H1 (cell line): ENCODE measurements at regions not wholly inside any gene's neighbourhood (a gene's known extent, or its start where the extent isn't known, plus 50 kb on each side); places are given as distances from the start of the nearest gene placed in this dataset.

Experiments used
- CTCF ChIA-PET: fragments of 300-600 bp; sonication (Branson Sonifier 250); formaldehyde crosslinking; loops from one replicate; lab custom pipeline; 2021; ENCODE audit not compliant: partially characterized antibody; lab: Charles Lee
- POLR2A ChIA-PET: fragments of 300-600 bp; sonication (Branson Sonifier 250); formaldehyde crosslinking; loops from one replicate; lab custom pipeline; 2021; ENCODE audit warnings: inconsistent platforms; ENCODE audit not compliant: partially characterized antibody; lab: Charles Lee
- DNase-seq, 2 experiments: peaks; one replicate each; pipeline versions ENCODE4 v3.0.0 to v3.0.0-alpha.2; 2010 to 2022; ENCODE audit warnings: low spot score in 2 of 2, low read depth in 1 of 2, mixed read lengths in 1 of 2
- FAIRE-seq: peaks from 2 replicates; lab custom pipeline; 2011; peaks lifted over from hg19 to GRCh38; lab: Jason Lieb, UNC
- H2AFZ ChIP-seq: 2 replicates; pipeline ENCODE4 v1.8.1; 2012; ENCODE audit warnings: low read length, inconsistent platforms
- H2AK5ac ChIP-seq: 2 replicates; pipeline ENCODE4 v1.6.1; 2013; ENCODE audit warnings: low read depth, low read length
- H2BK120ac ChIP-seq: replicated peaks from 2 replicates; pipeline ENCODE3; 2013; ENCODE audit warnings: low read depth, low read length, inconsistent platforms
- H2BK12ac ChIP-seq: 2 replicates; pipeline ENCODE4 v1.6.1; 2013; ENCODE audit warnings: low read depth, low read length
- H2BK15ac ChIP-seq: 2 replicates; pipeline ENCODE4 v1.6.1; 2013; ENCODE audit warnings: low read length
- H2BK20ac ChIP-seq: 2 replicates; pipeline ENCODE4 v1.6.1; 2013; ENCODE audit warnings: low read length
- H2BK5ac ChIP-seq: 2 replicates; pipeline ENCODE4 v1.6.1; 2013; ENCODE audit warnings: low read depth, low read length
- H3K14ac ChIP-seq: 2 replicates; pipeline ENCODE4 v1.6.1; 2013; ENCODE audit warnings: inconsistent platforms; ENCODE audit not compliant: insufficient read length
- H3K18ac ChIP-seq: 2 replicates; pipeline ENCODE4 v1.6.1; 2013; ENCODE audit warnings: low read length; ENCODE audit errors: extremely low read depth
- H3K23ac ChIP-seq: 2 replicates; pipeline ENCODE4 v1.6.1; 2013; ENCODE audit warnings: inconsistent platforms; ENCODE audit not compliant: insufficient read length
- H3K23me2 ChIP-seq: 2 replicates; pipeline ENCODE4 v1.6.1; 2013; ENCODE audit warnings: low read depth, low read length
- H3K27ac ChIP-seq: 2 replicates; pipeline ENCODE4 v1.6.1; 2011; ENCODE audit warnings: low read depth, low read length, inconsistent platforms
- H3K27me3 ChIP-seq, 4 experiments: replicated peaks in 1 of 4; 1 replicate in 1 of 4; 2 replicates in 3 of 4; pipeline versions ENCODE4 v1.6.1 to v1.8.1; 2011 to 2013; ENCODE audit warnings: low read length in 3 of 4, mild to moderate bottlenecking in 3 of 4, inconsistent platforms in 2 of 4, mixed read lengths in 2 of 4, moderate library complexity in 1 of 4; ENCODE audit not compliant: control insufficient read depth in 3 of 4, insufficient read depth in 3 of 4; ENCODE audit errors: extremely low read depth in 1 of 4
- H3K36me3 ChIP-seq, 4 experiments: 2 replicates each; pipeline versions ENCODE4 v1.6.1 to v1.8.1; 2011 to 2013; ENCODE audit warnings: mild to moderate bottlenecking in 4 of 4, low read length in 3 of 4, moderate library complexity in 2 of 4, control low read depth in 1 of 4, inconsistent platforms in 1 of 4; ENCODE audit not compliant: insufficient read depth in 4 of 4, control insufficient read depth in 2 of 4
- H3K4ac ChIP-seq: replicated peaks from 2 replicates; pipeline ENCODE3; 2013; ENCODE audit warnings: low read length, low read depth, mixed read lengths, inconsistent platforms; ENCODE audit not compliant: insufficient read length
- H3K4me1 ChIP-seq, 4 experiments: replicated peaks in 1 of 4; 1 replicate in 1 of 4; 2 replicates in 3 of 4; pipeline versions ENCODE4 v1.6.1 to v1.8.1; 2011 to 2013; ENCODE audit warnings: low read length in 3 of 4, inconsistent platforms in 2 of 4, mixed read lengths in 1 of 4; ENCODE audit not compliant: insufficient read depth in 4 of 4, control insufficient read depth in 3 of 4
- H3K4me2 ChIP-seq, 2 experiments: 2 replicates each; pipeline versions ENCODE4 v1.6.1 to v1.8.1; 2011 to 2013; ENCODE audit warnings: low read depth in 2 of 2, low read length in 2 of 2, control low read depth in 1 of 2, inconsistent platforms in 1 of 2, mild to moderate bottlenecking in 1 of 2; ENCODE audit not compliant: insufficient read depth in 1 of 2
- H3K4me3 ChIP-seq, 4 experiments: fragments of 200-600, 300-600 bp in 1 of 4; sonication (generic), shearing (Covaris generic), sonication (Bioruptor Twin) in 1 of 4; 2 replicates each; pipeline versions ENCODE4 v1.5.1 to v1.8.1; 2011 to 2016; ENCODE audit warnings: low read length in 4 of 4, low read depth in 3 of 4, control low read depth in 2 of 4, inconsistent platforms in 2 of 4, mild to moderate bottlenecking in 2 of 4, mixed read lengths in 1 of 4, moderate library complexity in 1 of 4; ENCODE audit not compliant: insufficient read depth in 2 of 4; ENCODE audit errors: extremely low read depth in 1 of 4
- H3K56ac ChIP-seq: replicated peaks from 2 replicates; pipeline ENCODE3; 2013; ENCODE audit warnings: low read depth, mild to moderate bottlenecking, mixed read lengths, low read length, inconsistent platforms; ENCODE audit not compliant: insufficient read length
- H3K79me1 ChIP-seq: 2 replicates; pipeline ENCODE4 v1.6.1; 2013; ENCODE audit warnings: low read depth, low read length, control low read depth
- H3K79me2 ChIP-seq, 2 experiments: 2 replicates each; pipeline versions ENCODE4 v1.6.1 to v1.8.1; 2012 to 2013; ENCODE audit warnings: low read length in 2 of 2, mild to moderate bottlenecking in 2 of 2, inconsistent platforms in 1 of 2; ENCODE audit not compliant: insufficient read depth in 2 of 2, control insufficient read depth in 1 of 2
- H3K9ac ChIP-seq, 4 experiments: replicated peaks in 1 of 4; 1 replicate in 1 of 4; 2 replicates in 3 of 4; pipeline versions ENCODE4 v1.6.1 to v1.8.1; 2011 to 2013; ENCODE audit warnings: low read depth in 3 of 4, low read length in 3 of 4, control low read depth in 2 of 4, mild to moderate bottlenecking in 2 of 4, moderate library complexity in 2 of 4, inconsistent platforms in 1 of 4; ENCODE audit errors: extremely low read depth in 1 of 4
- H3K9me3 ChIP-seq, 2 experiments: 2 replicates each; pipeline versions ENCODE4 v1.6.1 to v1.8.1; 2012 to 2013; ENCODE audit warnings: mild to moderate bottlenecking in 2 of 2, moderate library complexity in 2 of 2, control low read depth in 1 of 2, inconsistent platforms in 1 of 2, low read depth in 1 of 2, low read length in 1 of 2, mixed read lengths in 1 of 2; ENCODE audit not compliant: insufficient read depth in 2 of 2
- H4K20me1 ChIP-seq, 2 experiments: replicated peaks in 1 of 2; 2 replicates each; pipeline versions ENCODE3 to v1.8.1; 2011 to 2013; ENCODE audit warnings: inconsistent platforms in 2 of 2, low read length in 2 of 2, mild to moderate bottlenecking in 1 of 2; ENCODE audit not compliant: insufficient read depth in 2 of 2, control insufficient read depth in 1 of 2
- H4K5ac ChIP-seq: 2 replicates; pipeline ENCODE4 v1.6.1; 2013; ENCODE audit warnings: low read length, low read depth, mixed read lengths, inconsistent platforms; ENCODE audit not compliant: insufficient read length
- H4K8ac ChIP-seq: 2 replicates; pipeline ENCODE4 v1.8.0; 2013; ENCODE audit warnings: mild to moderate bottlenecking, moderate library complexity, low read length, inconsistent platforms; ENCODE audit not compliant: insufficient read depth; ENCODE audit errors: extremely low read depth
- H4K91ac ChIP-seq: replicated peaks from 2 replicates; pipeline ENCODE3; 2013; ENCODE audit warnings: low read length, mixed read lengths, inconsistent platforms; ENCODE audit not compliant: insufficient read length
- BACH1 ChIP-seq: IDR thresholded peaks from 2 replicates; pipeline ENCODE4 v1.6.1; 2012; ENCODE audit warnings: low read length, improper control_type of control experiment
- BRCA1 ChIP-seq: IDR thresholded peaks from 2 replicates; pipeline ENCODE4 v1.6.1; 2012; ENCODE audit warnings: low read depth, low read length, improper control_type of control experiment
- CHD2 ChIP-seq: IDR thresholded peaks from 2 replicates; pipeline ENCODE4 v1.6.1; 2012; ENCODE audit warnings: low read length, improper control_type of control experiment
- CREB1 ChIP-seq: IDR thresholded peaks from 2 replicates; pipeline ENCODE4 v1.6.1; 2012; ENCODE audit warnings: inconsistent platforms
- EP300 ChIP-seq, 2 experiments: IDR thresholded peaks; 1 replicate in 1 of 2; 2 replicates in 1 of 2; pipeline ENCODE4 v1.6.1; 2011 to 2012; ENCODE audit warnings: low read depth in 2 of 2, low read length in 2 of 2, mild to moderate bottlenecking in 2 of 2, borderline replicate concordance in 1 of 2, inconsistent platforms in 1 of 2, moderate library complexity in 1 of 2
- GABPA ChIP-seq: IDR thresholded peaks from 2 replicates; pipeline ENCODE4 v1.6.1; 2011; ENCODE audit warnings: mild to moderate bottlenecking, low read length, moderate library complexity, borderline replicate concordance; ENCODE audit not compliant: insufficient read depth
- NRF1 ChIP-seq: IDR thresholded peaks from 2 replicates; pipeline ENCODE4 v1.6.1; 2011; ENCODE audit warnings: mild to moderate bottlenecking, low read depth, low read length, improper control_type of control experiment
- POLR2AphosphoS5 ChIP-seq: IDR thresholded peaks from 2 replicates; pipeline ENCODE4 v1.6.1; 2011; ENCODE audit warnings: low read depth, low read length
- SP2 ChIP-seq: IDR thresholded peaks from 2 replicates; pipeline ENCODE4 v1.6.1; 2012; ENCODE audit warnings: mild to moderate bottlenecking, low read length, inconsistent platforms
- SRF ChIP-seq: IDR thresholded peaks from 2 replicates; pipeline ENCODE4 v1.6.1; 2011; ENCODE audit warnings: mild to moderate bottlenecking, low read depth, low read length, moderate library complexity
- TAF1 ChIP-seq: IDR thresholded peaks from 2 replicates; pipeline ENCODE4 v1.6.1; 2011; ENCODE audit warnings: mild to moderate bottlenecking, low read depth, low read length
- TBP ChIP-seq: IDR thresholded peaks from 2 replicates; pipeline ENCODE4 v1.6.1; 2011; ENCODE audit warnings: low read depth, low read length, improper control_type of control experiment
- WGBS, 2 experiments: shearing (Covaris generic) in 1 of 2; methylation state at CpG; one replicate each; pipeline versions ENCODE4 v1.1.6 to v1.1.7; 2013 to 2015; ENCODE audit warnings: low lambda C conversion rate in 2 of 2, mixed read lengths in 2 of 2, inconsistent platforms in 1 of 2, low coverage in 1 of 2, missing lambda C conversion rate in 1 of 2; ENCODE audit not compliant: insufficient replicate concordance in 2 of 2, insufficient coverage in 1 of 2, insufficient read length in 1 of 2; ENCODE audit errors: extremely low coverage in 1 of 2, missing lambda C conversion rate in 1 of 2; 5-methylcytosine and 5-hydroxymethylcytosine counted together
- TF ChIP-seq, protein P1 (sequence below): IDR thresholded peaks from 2 replicates; pipeline ENCODE4 v1.6.1; 2012; ENCODE audit warnings: inconsistent platforms
- TF ChIP-seq, protein P2 (sequence below), 3 experiments: IDR thresholded peaks; 1 replicate in 2 of 3; 2 replicates in 1 of 3; pipeline versions ENCODE4 v1.5.1 to v1.6.1; 2011; ENCODE audit warnings: low read length in 3 of 3, mild to moderate bottlenecking in 3 of 3, inconsistent platforms in 2 of 3, low read depth in 1 of 3, moderate library complexity in 1 of 3; ENCODE audit not compliant: insufficient read depth in 1 of 3; ENCODE audit errors: control extremely low read depth in 1 of 3

DNA sequence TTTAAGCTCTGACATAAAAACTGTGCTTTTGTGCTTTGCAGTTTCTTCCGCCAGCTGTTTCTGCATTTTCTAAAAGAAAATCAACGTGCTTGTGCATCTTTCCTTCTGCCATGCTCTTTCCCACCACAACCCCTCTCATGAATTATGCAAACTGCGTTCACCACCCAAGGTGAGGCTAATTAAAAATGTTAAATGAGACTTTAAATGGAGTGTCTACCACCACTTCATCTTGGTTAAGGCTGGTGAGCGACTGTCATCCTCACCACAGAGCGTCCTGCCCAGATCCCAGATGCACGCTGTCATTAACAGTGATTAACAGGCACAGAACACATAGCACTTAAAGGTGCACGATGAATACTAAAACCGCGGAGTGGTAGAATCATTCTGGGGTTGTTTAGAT lies 250.5 kb upstream of the RAB6C start:
- H3K4me2 ChIP-seq = no peak overlapping the region
- H3K27me3 ChIP-seq = no peaks in the 10 kb centered on the region
- H2BK20ac ChIP-seq = no peak overlapping the region
- no peak overlapping the region for H2BK120ac ChIP-seq
- ChIA-PET POLR2A (no interaction called here), CTCF (interaction anchor here (1.5 to 1.8 kb wide), 2 partner anchors 20 to 142 kb away, joined by 3 to 5 read pairs; no protein-coding TSS in a partner anchor)
- no peak overlapping the region for H3K9ac ChIP-seq
- no peak overlapping the region for H4K8ac ChIP-seq
- no peak overlapping the region for H3K23ac ChIP-seq
- H3K4me1 ChIP-seq = no peaks in the 10 kb centered on the region
- no peak overlapping the region for H4K5ac ChIP-seq
- H4K20me1 ChIP-seq = no peaks in the 10 kb centered on the region
- H3K56ac ChIP-seq = no peak overlapping the region
- H3K79me2 ChIP-seq = no peaks in the 10 kb centered on the region
- no peak overlapping the region for H3K27ac ChIP-seq
- no peaks in the 10 kb centered on the region for H3K79me1 ChIP-seq
- H3K4me3 ChIP-seq = no peak overlapping the region
- no peak overlapping the region for H2BK12ac ChIP-seq
- no peak for TF ChIP-seq TAF1
- no peak for TF ChIP-seq CREB1
- no peak for TF ChIP-seq EP300 (IDR thresholded peaks at IDR 0.05; ENCODE audit: borderline replicate concordance in 1 of 2, low read depth in 2 of 2, low read length in 2 of 2)
- TF ChIP-seq POLR2AphosphoS5 = no peak
- no peak for TF ChIP-seq BRCA1
- TF ChIP-seq, protein P1, sequence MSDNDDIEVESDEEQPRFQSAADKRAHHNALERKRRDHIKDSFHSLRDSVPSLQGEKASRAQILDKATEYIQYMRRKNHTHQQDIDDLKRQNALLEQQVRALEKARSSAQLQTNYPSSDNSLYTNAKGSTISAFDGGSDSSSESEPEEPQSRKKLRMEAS = no peak
- TF ChIP-seq, protein P2, sequence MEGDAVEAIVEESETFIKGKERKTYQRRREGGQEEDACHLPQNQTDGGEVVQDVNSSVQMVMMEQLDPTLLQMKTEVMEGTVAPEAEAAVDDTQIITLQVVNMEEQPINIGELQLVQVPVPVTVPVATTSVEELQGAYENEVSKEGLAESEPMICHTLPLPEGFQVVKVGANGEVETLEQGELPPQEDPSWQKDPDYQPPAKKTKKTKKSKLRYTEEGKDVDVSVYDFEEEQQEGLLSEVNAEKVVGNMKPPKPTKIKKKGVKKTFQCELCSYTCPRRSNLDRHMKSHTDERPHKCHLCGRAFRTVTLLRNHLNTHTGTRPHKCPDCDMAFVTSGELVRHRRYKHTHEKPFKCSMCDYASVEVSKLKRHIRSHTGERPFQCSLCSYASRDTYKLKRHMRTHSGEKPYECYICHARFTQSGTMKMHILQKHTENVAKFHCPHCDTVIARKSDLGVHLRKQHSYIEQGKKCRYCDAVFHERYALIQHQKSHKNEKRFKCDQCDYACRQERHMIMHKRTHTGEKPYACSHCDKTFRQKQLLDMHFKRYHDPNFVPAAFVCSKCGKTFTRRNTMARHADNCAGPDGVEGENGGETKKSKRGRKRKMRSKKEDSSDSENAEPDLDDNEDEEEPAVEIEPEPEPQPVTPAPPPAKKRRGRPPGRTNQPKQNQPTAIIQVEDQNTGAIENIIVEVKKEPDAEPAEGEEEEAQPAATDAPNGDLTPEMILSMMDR (IDR thresholded peaks at IDR 0.05; ENCODE audit: control extremely low read depth in 1 of 3, insufficient read depth in 1 of 3, low read depth in 1 of 3, low read length in 3 of 3) = no peak
- TF ChIP-seq TBP = no peak
- TF ChIP-seq GABPA = no peak
- TF ChIP-seq SP2 = no peak
- TF ChIP-seq CHD2 = no peak
- TF ChIP-seq SRF = no peak
- TF ChIP-seq BACH1 = no peak
- no peak for TF ChIP-seq NRF1
- H3K9me3 ChIP-seq = no peaks in the 10 kb centered on the region
- no peak overlapping the region for H3K14ac ChIP-seq
- no peak overlapping the region for H2BK5ac ChIP-seq
- no peak overlapping the region for H3K4ac ChIP-seq
- no peaks in the 10 kb centered on the region for H3K23me2 ChIP-seq
- FAIRE-seq (no peak), DNase-seq (no peak)
- H4K91ac ChIP-seq = no peak overlapping the region
- H2BK15ac ChIP-seq = no peak overlapping the region
- H3K36me3 ChIP-seq = no peaks in the 10 kb centered on the region
- H2AK5ac ChIP-seq = no peak overlapping the region
- H3K18ac ChIP-seq = no peak overlapping the region
- no peak overlapping the region for H2AFZ ChIP-seq
- WGBS, 2 experiments = 92% methylated on average over 9 of the region's 9 CpGs; no CpG with 5 or more reads in 1 of the 2 experiments
